ENCODE measurements at regions not wholly inside any gene's neighbourhood (a gene's known extent, or its start where the extent isn't known, plus 50 kb on each side); places are given as distances from the start of the nearest gene placed in this dataset.
"Not testable (repeated sequence)": the region's sequence is repeated elsewhere in the genome, so short reads cannot be mapped to it uniquely, and the experiment has no call there.

DNA sequence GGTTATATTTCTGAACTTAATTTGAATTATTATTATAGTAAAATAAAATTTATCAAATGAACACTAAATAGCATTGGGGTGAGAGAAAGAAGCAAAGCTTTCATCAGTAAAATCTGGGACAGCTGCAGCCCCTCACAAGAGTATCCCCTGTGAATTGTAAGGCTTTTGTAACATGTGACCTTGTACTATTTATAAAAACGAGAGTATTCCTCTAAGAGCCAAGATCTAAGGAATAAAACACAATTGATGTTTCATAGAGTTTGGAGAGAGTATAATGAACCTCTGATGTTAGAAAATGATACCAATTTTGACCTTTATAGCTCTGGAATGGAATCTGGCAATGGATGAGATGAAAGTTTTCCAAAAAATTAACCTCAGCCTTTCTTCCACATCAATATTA lies 617.2 kb upstream of the ID4 start:
- Histone ChIP-seq H3K4me1 (ENCODE audit: low read depth, poor library complexity, severe bottlenecking) (no peaks in the 10 kb centered on the region), H3K4me3 (IDR thresholded peaks at IDR 0.05; ENCODE audit: insufficient read depth, low read depth, low read length) (no peak overlapping the region), H3K27ac (no peak overlapping the region), H3K9ac (no peak overlapping the region), H4K20me1 (ENCODE audit: insufficient read depth) (no peaks in the 10 kb centered on the region), H3K4me2 (no peak overlapping the region), H2AFZ (ENCODE audit: low read depth) (no peak overlapping the region), H3K36me3 (ENCODE audit: insufficient read depth) (no peaks in the 10 kb centered on the region), H3K79me2 (ENCODE audit: insufficient read depth, low read depth) (no peaks in the 10 kb centered on the region), H3K27me3 (ENCODE audit: insufficient read depth, low read depth) (no peaks in the 10 kb centered on the region)
- TF ChIP-seq, protein P1, sequence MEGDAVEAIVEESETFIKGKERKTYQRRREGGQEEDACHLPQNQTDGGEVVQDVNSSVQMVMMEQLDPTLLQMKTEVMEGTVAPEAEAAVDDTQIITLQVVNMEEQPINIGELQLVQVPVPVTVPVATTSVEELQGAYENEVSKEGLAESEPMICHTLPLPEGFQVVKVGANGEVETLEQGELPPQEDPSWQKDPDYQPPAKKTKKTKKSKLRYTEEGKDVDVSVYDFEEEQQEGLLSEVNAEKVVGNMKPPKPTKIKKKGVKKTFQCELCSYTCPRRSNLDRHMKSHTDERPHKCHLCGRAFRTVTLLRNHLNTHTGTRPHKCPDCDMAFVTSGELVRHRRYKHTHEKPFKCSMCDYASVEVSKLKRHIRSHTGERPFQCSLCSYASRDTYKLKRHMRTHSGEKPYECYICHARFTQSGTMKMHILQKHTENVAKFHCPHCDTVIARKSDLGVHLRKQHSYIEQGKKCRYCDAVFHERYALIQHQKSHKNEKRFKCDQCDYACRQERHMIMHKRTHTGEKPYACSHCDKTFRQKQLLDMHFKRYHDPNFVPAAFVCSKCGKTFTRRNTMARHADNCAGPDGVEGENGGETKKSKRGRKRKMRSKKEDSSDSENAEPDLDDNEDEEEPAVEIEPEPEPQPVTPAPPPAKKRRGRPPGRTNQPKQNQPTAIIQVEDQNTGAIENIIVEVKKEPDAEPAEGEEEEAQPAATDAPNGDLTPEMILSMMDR (conservative IDR thresholded peaks at IDR 0.05; ENCODE audit: low read depth, low read length), result no peak

DNA sequence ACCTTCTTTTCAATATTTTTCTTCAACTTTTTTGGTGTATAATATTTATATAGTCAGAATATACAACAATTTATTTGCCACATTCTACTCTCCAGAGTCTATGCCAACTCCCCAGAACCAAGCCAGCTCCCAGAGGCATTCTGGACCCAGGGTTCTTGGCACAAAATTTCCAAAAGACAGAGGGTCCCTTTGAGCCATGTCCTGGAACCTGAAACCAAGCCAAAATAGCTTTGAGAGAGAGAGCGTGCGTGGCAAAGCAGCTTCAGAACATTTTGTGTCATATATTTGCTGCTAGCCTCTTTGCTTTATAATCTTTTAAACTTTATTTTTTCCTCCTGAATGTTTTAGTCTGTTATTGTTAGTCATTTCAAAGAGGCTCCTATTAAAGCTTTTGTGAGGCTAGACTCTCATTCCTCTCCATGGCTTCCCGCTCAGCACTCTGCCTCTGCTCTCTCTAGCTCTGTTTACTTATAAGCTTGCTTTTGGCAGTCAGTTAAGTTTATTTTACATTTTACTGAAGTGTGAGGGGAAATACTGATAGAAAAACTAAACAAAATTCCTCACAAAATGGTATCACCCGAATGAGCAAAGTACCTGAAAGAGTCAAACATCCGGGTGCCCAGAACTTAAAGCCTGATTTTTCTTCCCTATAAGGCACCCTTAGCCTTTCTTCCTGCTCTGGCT lies 605.1 kb upstream of the ID4 start:
- TF ChIP-seq, protein P1 (conservative IDR thresholded peaks at IDR 0.05; ENCODE audit: low read depth, low read length), result no peak
- Histone ChIP-seq H4K20me1 (ENCODE audit: insufficient read depth) (no peaks in the 10 kb centered on the region), H3K4me1 (ENCODE audit: low read depth, poor library complexity, severe bottlenecking) (no peaks in the 10 kb centered on the region), H3K27ac (no peak overlapping the region), H3K9ac (no peak overlapping the region), H3K79me2 (ENCODE audit: insufficient read depth, low read depth) (no peaks in the 10 kb centered on the region), H3K27me3 (ENCODE audit: insufficient read depth, low read depth) (no peaks in the 10 kb centered on the region), H3K4me2 (no peak overlapping the region), H3K36me3 (ENCODE audit: insufficient read depth) (no peaks in the 10 kb centered on the region), H2AFZ (ENCODE audit: low read depth) (no peak overlapping the region), H3K4me3 (IDR thresholded peaks at IDR 0.05; ENCODE audit: insufficient read depth, low read depth, low read length) (no peak overlapping the region)

DNA sequence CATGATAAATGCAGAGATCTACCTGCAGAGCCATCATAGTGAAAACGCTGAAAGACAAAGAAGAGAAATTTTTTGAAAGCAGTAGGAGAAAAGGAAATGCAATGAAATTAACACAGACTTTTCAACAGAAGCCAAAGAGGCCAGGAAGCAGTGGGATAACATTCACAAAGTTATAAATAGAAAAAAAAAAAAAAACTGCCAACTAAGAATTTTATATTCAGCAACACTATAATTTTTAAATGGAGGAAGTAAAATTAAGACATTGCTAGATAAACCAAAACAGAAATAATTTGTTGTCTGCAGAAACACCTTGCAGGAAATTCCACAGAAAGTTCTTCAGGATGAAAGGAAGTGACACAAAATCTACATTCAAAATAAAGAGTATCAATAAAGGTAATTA lies 591.5 kb upstream of the ID4 start:
- no peaks in the 10 kb centered on the region for H3K27me3 ChIP-seq (ENCODE audit: insufficient read depth, low read depth)
- H3K4me3 ChIP-seq (IDR thresholded peaks at IDR 0.05; ENCODE audit: insufficient read depth, low read depth, low read length), result no peak overlapping the region
- no peaks in the 10 kb centered on the region for H3K4me1 ChIP-seq (ENCODE audit: low read depth, poor library complexity, severe bottlenecking)
- H3K9ac ChIP-seq, result no peak overlapping the region
- no peak overlapping the region for H3K4me2 ChIP-seq
- H3K36me3 ChIP-seq (ENCODE audit: insufficient read depth), result no peaks in the 10 kb centered on the region
- no peaks in the 10 kb centered on the region for H3K79me2 ChIP-seq (ENCODE audit: insufficient read depth, low read depth)
- TF ChIP-seq, protein P1 (conservative IDR thresholded peaks at IDR 0.05; ENCODE audit: low read depth, low read length), result no peak
- no peak overlapping the region for H3K27ac ChIP-seq
- H4K20me1 ChIP-seq (ENCODE audit: insufficient read depth), result no peaks in the 10 kb centered on the region
- H2AFZ ChIP-seq (ENCODE audit: low read depth), result no peak overlapping the region

DNA sequence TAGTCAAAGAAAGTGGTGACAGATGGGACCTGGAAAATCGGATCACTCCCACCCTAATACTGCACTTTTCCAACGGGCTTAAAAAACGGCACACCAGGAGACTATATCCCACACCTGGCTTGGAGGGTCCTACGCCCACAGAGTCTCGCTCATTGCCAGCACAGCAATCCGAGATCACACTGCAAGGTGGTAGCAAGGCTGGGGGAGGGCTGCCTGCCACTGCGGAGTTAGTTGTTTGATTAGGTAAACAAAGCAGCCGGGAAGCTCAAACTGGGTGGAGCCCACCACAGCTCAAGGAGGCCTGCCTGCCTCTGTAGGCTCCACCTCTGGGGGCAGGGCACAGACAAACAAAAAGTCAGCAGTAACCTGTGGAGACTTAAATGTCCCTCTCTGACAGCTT lies 590.0 kb upstream of the ID4 start:
- not testable (repeated sequence) for H3K27ac ChIP-seq

DNA sequence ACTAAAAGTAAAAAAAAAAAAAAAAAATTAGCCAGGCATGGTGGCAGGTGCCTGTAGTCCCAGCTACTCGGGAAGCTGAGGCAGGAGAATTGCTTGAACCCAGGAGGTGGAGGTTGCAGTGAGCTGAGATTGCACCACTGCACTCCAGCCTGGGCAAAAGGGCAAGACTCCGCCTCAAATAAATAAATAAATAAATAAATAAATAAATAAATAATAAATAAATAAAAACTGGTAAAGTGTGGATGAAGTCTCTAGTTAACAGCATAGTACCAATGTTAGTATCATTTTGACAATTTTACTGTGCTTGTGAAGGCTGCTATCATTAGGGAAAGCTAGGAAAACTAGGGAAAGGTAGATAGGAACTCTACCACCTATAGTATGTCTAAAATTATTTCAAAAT lies 581.0 kb upstream of the ID4 start:
- H3K79me2 ChIP-seq (ENCODE audit: insufficient read depth, low read depth); H4K20me1 ChIP-seq (ENCODE audit: insufficient read depth); H3K27ac ChIP-seq; H3K4me2 ChIP-seq; H3K4me3 ChIP-seq (IDR thresholded peaks at IDR 0.05; ENCODE audit: insufficient read depth, low read depth, low read length); H3K4me1 ChIP-seq (ENCODE audit: low read depth, poor library complexity, severe bottlenecking); H3K27me3 ChIP-seq (ENCODE audit: insufficient read depth, low read depth); H3K36me3 ChIP-seq (ENCODE audit: insufficient read depth); H3K9ac ChIP-seq; H2AFZ ChIP-seq (ENCODE audit: low read depth): not testable (repeated sequence)

More for the DNA sequence above, 590.0 kb upstream of the ID4 start:
- H3K4me1 ChIP-seq (ENCODE audit: low read depth, poor library complexity, severe bottlenecking); H3K9ac ChIP-seq; H3K4me3 ChIP-seq (IDR thresholded peaks at IDR 0.05; ENCODE audit: insufficient read depth, low read depth, low read length); H4K20me1 ChIP-seq (ENCODE audit: insufficient read depth); H3K36me3 ChIP-seq (ENCODE audit: insufficient read depth); H2AFZ ChIP-seq (ENCODE audit: low read depth); H3K27me3 ChIP-seq (ENCODE audit: insufficient read depth, low read depth); H3K79me2 ChIP-seq (ENCODE audit: insufficient read depth, low read depth); H3K4me2 ChIP-seq: not testable (repeated sequence)
